ENCODE measurements at regions not wholly inside any gene's neighbourhood (a gene's known extent, or its start where the extent isn't known, plus 50 kb on each side); places are given as distances from the start of the nearest gene placed in this dataset.
A peak's percentile ranks its signal among the peaks of the same experiment; 100 is the strongest.

GRCh38 chr5:72611118-72611730 is 104.0 kb upstream of the ZNF366 start:
- peak; percentile 72 for DNase-seq (ENCODE audit: low read depth)
- TF ChIP-seq POLR2A (IDR thresholded peaks at IDR 0.05; ENCODE audit: extremely low read depth, insufficient read length) = no peak
- peak; percentile 96 for TF ChIP-seq CTCF (IDR thresholded peaks at IDR 0.05; ENCODE audit: low read depth, low read length)
- H3K4me3 ChIP-seq (ENCODE audit: low read depth, low read length) = no peak overlapping the region

- no peak for DNase-seq (ENCODE audit: low read depth)
- H3K4me3 ChIP-seq (ENCODE audit: low read depth, low read length) = no peak overlapping the region
- TF ChIP-seq MYC (IDR thresholded peaks at IDR 0.05; ENCODE audit: low read depth, low read length) (no peak), MAX (IDR thresholded peaks at IDR 0.05; ENCODE audit: low read depth, low read length) (no peak), CTCF (IDR thresholded peaks at IDR 0.05; ENCODE audit: low read depth, low read length) (no peak), POLR2A (IDR thresholded peaks at IDR 0.05; ENCODE audit: extremely low read depth, insufficient read length) (no peak)
Measured at GRCh38 chr5:72608926-72609325, 101.7 kb upstream of the ZNF366 start.

- no peak overlapping the region for H3K4me3 ChIP-seq (ENCODE audit: low read depth, low read length)
- no peak for DNase-seq (ENCODE audit: low read depth)
- TF ChIP-seq CTCF (IDR thresholded peaks at IDR 0.05; ENCODE audit: low read depth, low read length) (no peak), POLR2A (IDR thresholded peaks at IDR 0.05; ENCODE audit: extremely low read depth, insufficient read length) (no peak), MAX (IDR thresholded peaks at IDR 0.05; ENCODE audit: low read depth, low read length) (no peak)
Measured at GRCh38 chr5:72608297-72608696, 101.1 kb upstream of the ZNF366 start.

GRCh38 chr5:72607381-72607780 is 100.2 kb upstream of the ZNF366 start:
- no peak for TF ChIP-seq CTCF (IDR thresholded peaks at IDR 0.05; ENCODE audit: low read depth, low read length)
- TF ChIP-seq MAX (IDR thresholded peaks at IDR 0.05; ENCODE audit: low read depth, low read length) = no peak
- no peak for TF ChIP-seq MYC (IDR thresholded peaks at IDR 0.05; ENCODE audit: low read depth, low read length)
- no peak for TF ChIP-seq POLR2A (IDR thresholded peaks at IDR 0.05; ENCODE audit: extremely low read depth, insufficient read length)
- DNase-seq (ENCODE audit: low read depth) = no peak
- H3K4me3 ChIP-seq (ENCODE audit: low read depth, low read length) = no peak overlapping the region

GRCh38 chr5:72606525-72606924 is 99.3 kb upstream of the ZNF366 start:
- H3K4me3 ChIP-seq (ENCODE audit: low read depth, low read length) = no peak overlapping the region
- TF ChIP-seq MAX (IDR thresholded peaks at IDR 0.05; ENCODE audit: low read depth, low read length) = no peak
- no peak for TF ChIP-seq POLR2A (IDR thresholded peaks at IDR 0.05; ENCODE audit: extremely low read depth, insufficient read length)
- TF ChIP-seq CTCF (IDR thresholded peaks at IDR 0.05; ENCODE audit: low read depth, low read length) = no peak
- no peak for TF ChIP-seq MYC (IDR thresholded peaks at IDR 0.05; ENCODE audit: low read depth, low read length)
- no peak for DNase-seq (ENCODE audit: low read depth)

GRCh38 chr5:72605632-72606031 is 98.4 kb upstream of the ZNF366 start:
- no peak overlapping the region for H3K4me3 ChIP-seq (ENCODE audit: low read depth, low read length)
- no peak for TF ChIP-seq POLR2A (IDR thresholded peaks at IDR 0.05; ENCODE audit: extremely low read depth, insufficient read length)
- TF ChIP-seq CTCF (IDR thresholded peaks at IDR 0.05; ENCODE audit: low read depth, low read length) = no peak
- no peak for TF ChIP-seq MYC (IDR thresholded peaks at IDR 0.05; ENCODE audit: low read depth, low read length)
- no peak for TF ChIP-seq MAX (IDR thresholded peaks at IDR 0.05; ENCODE audit: low read depth, low read length)
- no peak for DNase-seq (ENCODE audit: low read depth)
